Brain microvascular endothelial cell (primary cell): ENCODE measurements at regions not wholly inside any gene's neighbourhood (a gene's known extent, or its start where the extent isn't known, plus 50 kb on each side); places are given as distances from the start of the nearest gene placed in this dataset.

Experiments
- DNase-seq: peaks from one replicate; pipeline ENCODE4 v3.0.0-alpha.2; 2020
- H3K27ac ChIP-seq: fragments of 250-450 bp; sonication (Bioruptor Pico); 2 replicates; pipeline ENCODE4 v1.5.1; 2020; ENCODE audit warnings: mild to moderate bottlenecking, moderate library complexity
- H3K27me3 ChIP-seq: fragments of 250-450 bp; sonication (Bioruptor Pico); replicated peaks from 2 replicates; pipeline ENCODE4 v1.5.1; 2020; ENCODE audit warnings: mild to moderate bottlenecking
- H3K36me3 ChIP-seq: fragments of 250-450 bp; sonication (Bioruptor Pico); replicated peaks from 2 replicates; pipeline ENCODE4 v1.5.1; 2020; ENCODE audit warnings: mild to moderate bottlenecking
- H3K4me3 ChIP-seq: 2 replicates; pipeline ENCODE4 v1.5.1; 2011; ENCODE audit warnings: low read depth, mild to moderate bottlenecking, control low read depth, low read length, moderate library complexity
- CTCF ChIP-seq: IDR thresholded peaks from 2 replicates; pipeline ENCODE4 v1.5.1; 2011; ENCODE audit warnings: low read depth, mild to moderate bottlenecking, moderate library complexity, low read length, control low read depth, inconsistent platforms; ENCODE audit errors: missing control alignments
- in situ Hi-C: cut with HindIII; loops from 2 replicates; pipeline ENCODE4 v1.10.0; 2017; ENCODE audit warnings: low sequenced_read_pairs, low pct_ligation_motif_present

DNA sequence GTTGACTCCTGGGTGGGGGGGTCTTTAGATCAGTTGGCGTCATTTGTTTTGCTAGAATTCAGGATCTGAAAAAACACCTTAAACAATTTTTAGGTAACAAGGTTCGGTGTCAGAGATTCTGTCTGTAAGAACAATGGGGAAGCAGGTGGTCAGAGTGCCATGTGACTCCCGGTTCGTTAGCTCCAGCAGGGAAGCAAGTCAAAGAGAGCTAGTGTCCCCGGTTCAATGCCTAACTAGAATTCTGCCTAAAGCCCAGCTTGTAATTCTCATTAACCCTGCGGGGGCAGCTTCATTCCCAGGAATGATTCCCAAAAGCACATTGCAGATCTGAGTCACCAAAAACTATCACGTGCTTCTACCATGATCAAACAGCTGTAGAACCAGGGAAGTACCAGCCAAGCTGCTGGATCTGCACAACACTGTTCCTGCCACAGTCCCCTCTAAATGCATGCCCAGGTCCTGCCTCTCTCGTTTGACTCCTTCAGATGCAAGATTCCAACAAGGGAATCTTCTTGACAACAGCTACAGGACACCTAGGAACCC lies 664.3 kb upstream of the CELF2 start:
- Histone ChIP-seq H3K27me3 (no peaks in the 10 kb centered on the region), H3K27ac (no peak overlapping the region), H3K36me3 (no peaks in the 10 kb centered on the region), H3K4me3 (no peak overlapping the region)
- in situ Hi-C loops, result no loop called here
- no peak for DNase-seq
- TF ChIP-seq CTCF, result no peak

GRCh38 chr10:10359263-10359662 lies 658.4 kb upstream of the CELF2 start:
- Histone ChIP-seq H3K4me3 (no peak overlapping the region), H3K27me3 (no peaks in the 10 kb centered on the region), H3K27ac (no peak overlapping the region), H3K36me3 (no peaks in the 10 kb centered on the region)
- TF ChIP-seq CTCF, result no peak
- in situ Hi-C loops, result no loop called here
- DNase-seq, result no peak

- Histone ChIP-seq H3K4me3 (no peak overlapping the region), H3K27ac (no peak overlapping the region), H3K27me3 (no peaks in the 10 kb centered on the region), H3K36me3 (no peaks in the 10 kb centered on the region)
- in situ Hi-C loops, result no loop called here
- TF ChIP-seq CTCF, result no peak
- no peak for DNase-seq
These were observed 656.3 kb upstream of the CELF2 start for GRCh38 chr10:10361301-10361885.

- in situ Hi-C loops, result no loop called here
- Histone ChIP-seq H3K36me3 (no peaks in the 10 kb centered on the region), H3K27me3 (no peaks in the 10 kb centered on the region), H3K4me3 (no peak overlapping the region), H3K27ac (no peak overlapping the region)
- TF ChIP-seq CTCF, result no peak
- DNase-seq, result no peak
These were observed 654.9 kb upstream of the CELF2 start for GRCh38 chr10:10362800-10363199.

DNA sequence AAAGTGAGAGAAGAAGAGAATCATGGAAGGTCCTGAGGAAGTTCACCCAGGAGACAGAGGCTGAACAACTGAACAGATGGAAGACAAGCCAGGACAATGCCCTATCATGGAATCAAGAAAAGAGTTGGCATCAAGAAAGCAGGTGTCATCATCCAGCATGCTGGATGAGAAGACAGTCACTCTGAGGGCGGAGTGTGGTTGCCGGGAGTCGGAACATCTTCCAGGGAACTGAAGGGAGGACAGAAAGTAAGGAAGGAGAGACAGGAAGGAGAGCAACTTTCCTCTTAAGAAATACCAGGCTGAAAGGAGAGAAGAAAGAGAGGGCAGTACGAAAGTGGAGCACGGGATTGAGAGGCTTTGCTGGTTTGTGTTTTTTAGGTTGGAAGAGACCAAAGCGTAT lies 654.5 kb upstream of the CELF2 start:
- DNase-seq, result no peak
- no peak for TF ChIP-seq CTCF
- Histone ChIP-seq H3K36me3 (no peaks in the 10 kb centered on the region), H3K27me3 (no peaks in the 10 kb centered on the region), H3K4me3 (no peak overlapping the region), H3K27ac (no peak overlapping the region)
- in situ Hi-C loops, result no loop called here

DNA sequence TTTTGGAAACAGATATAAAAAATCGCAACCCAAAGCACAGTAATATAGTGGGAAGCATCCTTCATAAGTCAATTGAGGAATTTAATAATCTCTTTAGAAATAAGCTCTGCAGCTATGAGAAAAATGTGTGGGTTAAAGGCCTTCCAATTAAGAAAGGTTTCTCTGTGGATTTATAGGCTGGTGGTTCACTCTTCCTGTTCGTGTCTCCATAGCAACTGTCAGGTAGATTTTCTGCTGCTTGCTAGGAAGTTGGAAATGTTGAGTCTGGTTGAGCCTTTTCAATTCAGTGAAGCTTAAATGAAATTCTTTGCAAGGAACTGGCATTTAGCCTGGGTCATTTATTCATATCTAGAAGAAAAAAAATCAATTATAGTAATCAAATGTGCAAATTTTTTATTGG lies 652.8 kb upstream of the CELF2 start:
- no peak overlapping the region for H3K4me3 ChIP-seq
- no peak for DNase-seq
- H3K36me3 ChIP-seq, result no peaks in the 10 kb centered on the region
- TF ChIP-seq CTCF, result no peak
- in situ Hi-C loops, result no loop called here
- H3K27ac ChIP-seq, result no peak overlapping the region
- no peaks in the 10 kb centered on the region for H3K27me3 ChIP-seq
